ENCODE measurements at regions not wholly inside any gene's neighbourhood (a gene's known extent, or its start where the extent isn't known, plus 50 kb on each side); places are given as distances from the start of the nearest gene placed in this dataset.
"Not testable (repeated sequence)": the region's sequence is repeated elsewhere in the genome, so short reads cannot be mapped to it uniquely, and the experiment has no call there.

DNA sequence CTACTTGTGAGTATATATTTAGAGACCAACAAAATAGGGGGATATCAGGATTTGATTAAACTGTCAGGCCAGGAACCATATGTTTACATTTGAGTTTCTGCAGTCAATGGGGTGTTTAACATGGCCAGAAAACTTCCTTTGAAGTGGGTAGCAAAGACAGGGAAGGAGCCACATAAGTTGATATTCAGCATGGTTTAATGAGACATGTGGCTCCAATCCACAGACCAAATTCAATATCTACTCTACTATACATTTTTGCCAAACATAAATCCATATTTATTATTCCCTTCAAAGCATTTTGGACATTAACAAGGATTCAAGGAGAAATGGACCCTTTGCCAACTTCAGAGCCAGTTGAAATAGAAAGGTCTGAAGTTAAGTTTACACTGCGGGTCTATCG is 99.8 kb downstream of the TAF11L14 start:
- Histone ChIP-seq H3K36me3 (ENCODE audit: insufficient read depth, low read length) (no peaks in the 10 kb centered on the region), H3K9ac (ENCODE audit: low read depth, low read length) (no peak overlapping the region), H3K4me1 (ENCODE audit: insufficient read depth, low read length) (no peaks in the 10 kb centered on the region), H3K9me3 (ENCODE audit: control insufficient read depth, insufficient read depth, low read length) (no peaks in the 10 kb centered on the region)

DNA sequence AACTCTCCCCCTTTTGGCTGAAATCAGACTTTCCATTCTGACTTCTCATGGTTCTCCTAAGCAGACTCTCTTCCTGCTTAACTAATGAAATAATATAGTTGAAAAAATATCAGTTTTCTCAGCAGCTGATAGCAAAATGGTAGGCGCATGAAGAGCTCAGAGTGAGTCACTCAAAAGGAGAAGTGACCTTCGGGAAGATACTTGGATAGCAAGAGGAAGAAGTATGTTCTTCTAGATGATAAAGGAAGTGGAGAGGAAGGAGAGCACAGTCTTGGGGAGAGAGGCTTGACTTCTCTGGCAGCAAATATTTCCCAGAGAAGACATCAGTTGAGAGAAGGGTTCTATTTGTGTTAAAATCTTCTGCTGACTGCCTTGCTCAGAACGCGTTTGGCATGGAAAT is 101.5 kb downstream of the TAF11L14 start:
- no peaks in the 10 kb centered on the region for H3K36me3 ChIP-seq (ENCODE audit: insufficient read depth, low read length)
- H3K4me1 ChIP-seq (ENCODE audit: insufficient read depth, low read length) = no peaks in the 10 kb centered on the region
- H3K9me3 ChIP-seq (ENCODE audit: control insufficient read depth, insufficient read depth, low read length) = no peaks in the 10 kb centered on the region
- H3K9ac ChIP-seq (ENCODE audit: low read depth, low read length) = no peak overlapping the region

- H3K36me3 ChIP-seq (ENCODE audit: insufficient read depth, low read length) = no peaks in the 10 kb centered on the region
- no peak overlapping the region for H3K9ac ChIP-seq (ENCODE audit: low read depth, low read length)
- no peaks in the 10 kb centered on the region for H3K4me1 ChIP-seq (ENCODE audit: insufficient read depth, low read length)
- H3K9me3 ChIP-seq (ENCODE audit: control insufficient read depth, insufficient read depth, low read length) = no peaks in the 10 kb centered on the region
These were observed 102.8 kb downstream of the TAF11L14 start for GRCh38 chr5:17737092-17737491.

DNA sequence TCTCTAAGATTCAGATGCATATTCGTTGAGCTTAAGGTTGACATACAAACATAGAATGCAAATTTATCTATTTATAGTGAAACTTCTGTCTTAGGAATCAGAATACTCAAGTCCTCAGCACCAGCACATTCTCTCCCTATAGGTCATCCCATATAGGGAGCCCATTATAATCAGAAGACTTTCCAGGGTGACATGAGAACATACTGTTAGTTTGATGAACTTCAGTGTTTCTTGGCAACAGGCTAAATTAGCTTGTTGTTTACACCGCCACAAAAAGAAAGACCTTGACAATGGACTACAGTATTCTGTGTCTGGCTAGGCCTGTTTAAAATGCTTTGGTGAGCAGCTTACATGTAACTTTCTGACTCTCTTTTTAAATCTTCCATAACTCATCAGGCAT is 104.2 kb downstream of the TAF11L14 start:
- Histone ChIP-seq H3K36me3 (ENCODE audit: insufficient read depth, low read length) (no peaks in the 10 kb centered on the region), H3K9me3 (ENCODE audit: control insufficient read depth, insufficient read depth, low read length) (no peaks in the 10 kb centered on the region), H3K4me1 (ENCODE audit: insufficient read depth, low read length) (no peaks in the 10 kb centered on the region), H3K9ac (ENCODE audit: low read depth, low read length) (no peak overlapping the region)

DNA sequence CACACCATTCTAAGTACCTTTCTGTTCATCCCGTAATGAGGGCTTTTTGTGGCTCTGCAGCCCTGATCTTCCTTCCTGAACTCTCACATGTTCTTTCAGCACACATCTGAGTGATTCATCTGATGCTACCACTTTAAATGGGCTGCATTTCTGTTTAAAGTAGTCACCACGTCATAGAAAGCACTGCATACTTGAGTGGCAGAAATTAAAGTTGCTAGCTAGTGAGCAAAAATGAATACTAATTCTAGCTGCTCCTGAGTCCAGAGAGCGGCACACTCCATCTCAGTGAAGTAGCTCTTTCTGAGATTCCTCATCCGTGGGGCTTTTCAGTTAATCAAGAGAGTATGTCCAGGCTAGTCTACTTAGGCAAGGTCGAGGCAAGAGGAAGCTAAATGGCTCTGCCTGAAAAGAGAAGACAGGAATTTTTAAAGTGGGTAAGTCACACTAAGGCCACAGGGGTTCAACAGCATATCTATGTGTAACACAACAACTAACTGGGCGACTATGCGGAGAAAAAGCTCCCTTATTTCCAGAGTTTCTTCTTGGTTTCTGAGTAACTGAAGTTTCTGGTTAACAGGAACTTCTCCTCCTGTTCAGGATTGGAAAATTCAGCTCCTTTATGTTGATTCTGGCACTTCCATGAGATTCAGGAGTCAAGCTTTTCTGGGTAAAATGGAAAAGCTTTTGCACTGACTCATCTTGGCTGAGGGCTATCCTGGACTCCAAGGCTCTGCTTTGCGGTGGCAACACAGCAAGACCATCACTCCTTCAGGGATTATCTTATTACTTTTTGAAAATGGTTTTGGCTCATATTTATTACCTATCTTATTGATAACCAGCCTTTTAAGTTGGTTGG is 109.5 kb downstream of the TAF11L14 start:
- H3K9me3 ChIP-seq (ENCODE audit: control insufficient read depth, insufficient read depth, low read length) = no peaks in the 10 kb centered on the region
- no peaks in the 10 kb centered on the region for H3K36me3 ChIP-seq (ENCODE audit: insufficient read depth, low read length)
- H3K4me1 ChIP-seq (ENCODE audit: insufficient read depth, low read length) = no peaks in the 10 kb centered on the region
- no peak overlapping the region for H3K9ac ChIP-seq (ENCODE audit: low read depth, low read length)

DNA sequence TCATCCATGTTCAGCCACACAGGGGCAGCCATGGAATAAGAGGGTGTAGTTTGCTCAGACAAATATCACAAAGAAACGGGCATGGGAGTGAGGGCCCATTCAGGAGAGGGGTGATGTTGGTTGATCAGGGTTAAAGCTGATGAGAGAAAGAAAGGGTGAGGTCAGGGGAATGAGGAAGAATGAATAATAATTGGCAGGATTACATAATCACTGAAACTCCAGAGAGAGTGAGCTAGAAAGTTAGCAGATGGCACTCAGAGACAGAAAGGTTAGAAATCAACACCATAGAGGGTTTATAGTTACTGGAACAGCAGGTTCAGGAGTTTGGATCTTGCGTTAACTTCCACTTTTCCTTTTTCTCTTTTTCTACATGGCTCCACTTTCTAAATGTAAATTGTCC is 113.9 kb downstream of the TAF11L14 start:
- no peaks in the 10 kb centered on the region for H3K9me3 ChIP-seq (ENCODE audit: control insufficient read depth, insufficient read depth, low read length)
- no peak overlapping the region for H3K9ac ChIP-seq (ENCODE audit: low read depth, low read length)
- no peaks in the 10 kb centered on the region for H3K4me1 ChIP-seq (ENCODE audit: insufficient read depth, low read length)
- no peaks in the 10 kb centered on the region for H3K36me3 ChIP-seq (ENCODE audit: insufficient read depth, low read length)

GRCh38 chr5:17748941-17749340 is 114.7 kb downstream of the TAF11L14 start:
- no peak overlapping the region for H3K9ac ChIP-seq (ENCODE audit: low read depth, low read length)
- no peaks in the 10 kb centered on the region for H3K36me3 ChIP-seq (ENCODE audit: insufficient read depth, low read length)
- H3K9me3 ChIP-seq (ENCODE audit: control insufficient read depth, insufficient read depth, low read length) = no peaks in the 10 kb centered on the region
- H3K4me1 ChIP-seq (ENCODE audit: insufficient read depth, low read length) = no peaks in the 10 kb centered on the region

DNA sequence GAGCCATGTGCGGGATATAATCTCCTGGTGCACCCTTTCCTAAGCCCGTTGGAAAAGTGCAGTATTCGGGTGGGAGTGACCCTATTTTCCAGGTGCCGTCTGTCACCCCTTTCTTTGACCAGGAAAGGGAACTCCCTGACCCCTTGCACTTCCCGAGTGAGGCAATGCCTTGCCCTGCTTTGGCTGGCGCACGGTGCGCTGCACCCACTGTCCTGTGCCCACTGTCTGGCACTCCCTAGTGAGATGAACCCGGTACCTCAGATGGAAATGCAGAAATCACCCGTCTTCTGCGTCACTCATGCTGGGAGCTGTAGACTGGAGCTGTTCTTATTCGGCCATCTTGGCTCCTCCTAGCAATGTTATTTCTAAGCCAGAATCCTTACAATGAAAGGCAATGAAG is 121.1 kb downstream of the TAF11L14 start:
- H3K4me1 ChIP-seq (ENCODE audit: insufficient read depth, low read length); H3K36me3 ChIP-seq (ENCODE audit: insufficient read depth, low read length); H3K9ac ChIP-seq (ENCODE audit: low read depth, low read length): not testable (repeated sequence)

GRCh38 chr5:17761326-17761725 is 127.1 kb downstream of the TAF11L14 start:
- Histone ChIP-seq H3K9ac (ENCODE audit: low read depth, low read length) (no peak overlapping the region), H3K9me3 (ENCODE audit: control insufficient read depth, insufficient read depth, low read length) (no peaks in the 10 kb centered on the region), H3K4me1 (ENCODE audit: insufficient read depth, low read length) (no peaks in the 10 kb centered on the region), H3K36me3 (ENCODE audit: insufficient read depth, low read length) (no peaks in the 10 kb centered on the region)

More for the DNA sequence above, 121.1 kb downstream of the TAF11L14 start:
- not testable (repeated sequence) for H3K9me3 ChIP-seq (ENCODE audit: control insufficient read depth, insufficient read depth, low read length)

DNA sequence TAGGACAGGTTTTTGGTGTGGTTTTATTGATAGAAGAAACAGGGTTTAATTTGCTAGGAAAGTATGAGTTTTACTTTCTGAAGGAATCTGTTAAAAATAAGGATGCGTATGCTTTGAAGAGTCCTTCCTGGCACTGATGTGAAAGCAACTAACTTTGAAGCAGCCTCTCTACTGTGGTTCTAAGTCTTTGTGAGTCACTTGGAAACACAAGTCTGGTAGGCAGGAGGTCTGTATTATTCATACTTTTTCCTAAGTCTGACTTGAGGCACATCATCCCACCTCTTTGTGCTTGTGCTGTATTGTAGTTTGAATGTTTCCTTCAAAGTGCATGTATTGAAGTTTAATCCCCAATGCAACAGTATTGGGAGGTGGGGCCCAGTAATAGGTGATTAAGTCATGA is 129.0 kb downstream of the TAF11L14 start:
- Histone ChIP-seq H3K4me1 (ENCODE audit: insufficient read depth, low read length) (no peaks in the 10 kb centered on the region), H3K36me3 (ENCODE audit: insufficient read depth, low read length) (no peaks in the 10 kb centered on the region), H3K9ac (ENCODE audit: low read depth, low read length) (no peak overlapping the region), H3K9me3 (ENCODE audit: control insufficient read depth, insufficient read depth, low read length) (no peaks in the 10 kb centered on the region)

- Histone ChIP-seq H3K4me1 (ENCODE audit: insufficient read depth, low read length) (no peaks in the 10 kb centered on the region), H3K9me3 (ENCODE audit: control insufficient read depth, insufficient read depth, low read length) (no peaks in the 10 kb centered on the region), H3K9ac (ENCODE audit: low read depth, low read length) (no peak overlapping the region), H3K36me3 (ENCODE audit: insufficient read depth, low read length) (no peaks in the 10 kb centered on the region)
These were observed 131.8 kb downstream of the TAF11L14 start for GRCh38 chr5:17766031-17766430.

GRCh38 chr5:17769277-17769676 is 135.0 kb downstream of the TAF11L14 start:
- H3K9me3 ChIP-seq (ENCODE audit: control insufficient read depth, insufficient read depth, low read length) = no peaks in the 10 kb centered on the region
- no peaks in the 10 kb centered on the region for H3K4me1 ChIP-seq (ENCODE audit: insufficient read depth, low read length)
- H3K36me3 ChIP-seq (ENCODE audit: insufficient read depth, low read length) = no peaks in the 10 kb centered on the region
- H3K9ac ChIP-seq (ENCODE audit: low read depth, low read length) = no peak overlapping the region

DNA sequence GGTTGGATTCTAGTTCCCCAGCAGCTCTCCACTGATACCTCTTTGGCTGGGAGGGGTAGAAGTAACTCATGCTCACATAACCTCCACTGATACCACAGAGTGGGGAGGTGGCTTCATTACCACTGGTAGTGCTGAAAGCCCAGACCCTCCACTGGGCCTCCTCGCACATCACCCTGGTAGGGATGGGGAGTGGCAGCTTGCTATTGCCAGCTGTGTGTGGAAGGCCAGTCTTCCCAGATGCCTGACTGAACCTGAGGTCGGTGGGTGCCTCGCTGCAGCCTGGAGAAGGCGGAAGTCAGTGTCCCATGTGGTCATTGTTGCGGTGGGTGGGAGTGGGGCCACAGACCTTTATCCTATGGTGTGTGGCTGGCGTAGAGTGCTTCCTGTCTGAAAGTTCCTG is 138.0 kb downstream of the TAF11L14 start:
- Histone ChIP-seq H3K4me1 (ENCODE audit: insufficient read depth, low read length) (no peaks in the 10 kb centered on the region), H3K9me3 (ENCODE audit: control insufficient read depth, insufficient read depth, low read length) (no peaks in the 10 kb centered on the region), H3K9ac (ENCODE audit: low read depth, low read length) (no peak overlapping the region), H3K36me3 (ENCODE audit: insufficient read depth, low read length) (no peaks in the 10 kb centered on the region)

GRCh38 chr5:17785774-17786173 is 151.5 kb downstream of the TAF11L14 start:
- H3K9me3 ChIP-seq (ENCODE audit: control insufficient read depth, insufficient read depth, low read length) = no peaks in the 10 kb centered on the region
- no peak overlapping the region for H3K9ac ChIP-seq (ENCODE audit: low read depth, low read length)
- no peaks in the 10 kb centered on the region; the same call in 1 of the 2 replicates for H3K36me3 ChIP-seq (ENCODE audit: insufficient read depth, low read length)
- H3K4me1 ChIP-seq (ENCODE audit: insufficient read depth, low read length) = no peaks in the 10 kb centered on the region

DNA sequence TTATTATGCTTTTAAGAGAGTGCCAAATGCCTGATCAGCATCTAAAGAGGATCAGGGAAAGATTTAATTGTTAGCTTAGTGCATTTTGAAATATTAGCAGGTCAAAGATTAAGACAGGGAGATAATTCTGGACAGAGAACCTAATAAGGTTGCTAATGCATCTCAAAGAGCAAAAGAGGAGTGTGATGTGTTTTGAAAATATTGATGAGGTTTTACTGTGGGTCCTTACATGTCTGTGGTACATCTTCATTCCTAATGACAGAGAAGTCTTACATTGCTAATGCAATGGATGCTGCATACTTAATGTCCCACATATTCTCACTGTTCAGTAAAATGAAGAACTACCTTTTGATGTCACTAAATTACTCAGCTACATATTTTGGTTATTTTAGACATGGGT is 154.1 kb downstream of the TAF11L14 start:
- no peaks in the 10 kb centered on the region for H3K4me1 ChIP-seq (ENCODE audit: insufficient read depth, low read length)
- no peak overlapping the region for H3K9ac ChIP-seq (ENCODE audit: low read depth, low read length)
- no peaks in the 10 kb centered on the region; the same call in 1 of the 2 replicates for H3K36me3 ChIP-seq (ENCODE audit: insufficient read depth, low read length)
- H3K9me3 ChIP-seq (ENCODE audit: control insufficient read depth, insufficient read depth, low read length) = no peaks in the 10 kb centered on the region

All from ES-I3 (cell line).